Activated CD4-positive, alpha-beta memory T cell treated with anti-CD3 and anti-CD28 coated beads, Interleukin-2, amount 10 ng/mL, durations not matched to agents 7 days and 5 days (primary cell): ENCODE measurements at regions not wholly inside any gene's neighbourhood (a gene's known extent, or its start where the extent isn't known, plus 50 kb on each side); places are given as distances from the start of the nearest gene placed in this dataset.
"Not testable (repeated sequence)": the region's sequence is repeated elsewhere in the genome, so short reads cannot be mapped to it uniquely, and the experiment has no call there.

Experiments
- CTCF ChIA-PET: fragments of 350-600 bp; sonication (Branson Sonifier 250); formaldehyde crosslinking; loops from one replicate; lab custom pipeline; 2021; ENCODE audit warnings: antibody characterized with exemption, inconsistent platforms; lab: Charles Lee
- POLR2A ChIA-PET: fragments of 350-600 bp; sonication (Branson Sonifier 250); formaldehyde crosslinking; loops from one replicate; lab custom pipeline; 2021; ENCODE audit warnings: antibody characterized with exemption; lab: Charles Lee
- DNase-seq: peaks from one replicate; pipeline ENCODE4 v3.0.0-alpha.2; 2020
- H3K27ac Mint-ChIP-seq: one replicate; pipeline ENCODE4 v1.8.0; 2021; ENCODE audit warnings: mild to moderate bottlenecking, mixed read lengths
- H3K27me3 Mint-ChIP-seq: one replicate; pipeline ENCODE4 v1.8.0; 2021; ENCODE audit warnings: mixed read lengths
- H3K36me3 Mint-ChIP-seq: one replicate; pipeline ENCODE4 v1.8.0; 2021; ENCODE audit warnings: low read depth, mixed read lengths
- H3K4me1 Mint-ChIP-seq: one replicate; pipeline ENCODE4 v1.8.0; 2021; ENCODE audit warnings: mixed read lengths
- H3K4me3 Mint-ChIP-seq: one replicate; pipeline ENCODE4 v1.8.0; 2021; ENCODE audit warnings: mild to moderate bottlenecking, mixed read lengths
- H3K9me3 Mint-ChIP-seq: one replicate; pipeline ENCODE4 v1.8.0; 2021; ENCODE audit warnings: mixed read lengths

DNA sequence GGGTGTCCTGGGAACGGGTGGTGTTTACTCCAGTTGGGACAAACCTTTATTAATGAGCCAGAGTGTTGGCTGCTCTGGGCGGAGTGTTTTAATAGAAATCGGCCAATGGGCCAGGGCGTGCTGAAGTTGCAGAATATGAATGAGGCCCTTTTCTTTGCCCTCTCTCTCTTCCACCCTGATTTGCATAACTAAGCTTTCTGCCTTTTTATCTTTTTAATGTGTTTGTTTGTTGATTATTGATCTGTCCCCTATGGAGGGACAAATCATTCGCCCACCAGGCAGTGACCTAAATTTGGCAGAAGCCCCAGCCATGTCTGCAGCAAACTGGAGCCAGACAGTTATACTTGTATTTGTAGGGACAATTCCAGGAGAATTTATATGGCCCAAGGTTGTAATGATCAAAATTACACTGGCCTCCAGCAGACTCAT lies 420.9 kb downstream of the PREX1 start:
- POLR2A ChIA-PET, result no interaction called here
- CTCF ChIA-PET, result no interaction called here
- Mint-ChIP-seq H3K36me3 (no peaks in the 10 kb centered on the region), H3K4me3 (no peak overlapping the region), H3K27ac (no peak overlapping the region), H3K9me3 (no peaks in the 10 kb centered on the region), H3K27me3 (peaks cover 23% of the 10 kb centered on the region), H3K4me1 (no peaks in the 10 kb centered on the region)
- no peak for DNase-seq

DNA sequence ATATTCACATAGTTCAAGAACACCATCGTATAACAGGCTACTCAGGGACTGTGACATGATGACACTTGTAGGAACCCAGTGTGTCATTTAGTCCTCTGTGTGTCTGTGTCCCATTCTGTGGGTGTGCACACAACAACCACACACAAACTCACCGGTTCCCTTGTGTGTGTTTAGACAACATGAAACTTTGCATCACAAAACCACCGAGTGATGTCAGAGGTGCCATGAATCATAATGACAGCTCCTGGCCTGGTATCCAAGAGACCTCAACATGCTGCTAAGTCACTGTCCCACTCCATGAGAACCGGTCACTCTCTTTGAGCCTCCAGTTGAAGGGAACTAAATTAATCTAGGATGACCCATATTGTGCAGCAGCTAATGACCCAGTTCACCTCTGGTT lies 421.3 kb downstream of the PREX1 start:
- no peak overlapping the region for H3K4me3 Mint-ChIP-seq
- CTCF ChIA-PET, result no interaction called here
- no peak overlapping the region for H3K27ac Mint-ChIP-seq
- no peaks in the 10 kb centered on the region for H3K9me3 Mint-ChIP-seq
- DNase-seq, result no peak
- H3K4me1 Mint-ChIP-seq, result no peaks in the 10 kb centered on the region
- no peaks in the 10 kb centered on the region for H3K36me3 Mint-ChIP-seq
- H3K27me3 Mint-ChIP-seq, result peaks cover 21% of the 10 kb centered on the region
- POLR2A ChIA-PET, result no interaction called here

DNA sequence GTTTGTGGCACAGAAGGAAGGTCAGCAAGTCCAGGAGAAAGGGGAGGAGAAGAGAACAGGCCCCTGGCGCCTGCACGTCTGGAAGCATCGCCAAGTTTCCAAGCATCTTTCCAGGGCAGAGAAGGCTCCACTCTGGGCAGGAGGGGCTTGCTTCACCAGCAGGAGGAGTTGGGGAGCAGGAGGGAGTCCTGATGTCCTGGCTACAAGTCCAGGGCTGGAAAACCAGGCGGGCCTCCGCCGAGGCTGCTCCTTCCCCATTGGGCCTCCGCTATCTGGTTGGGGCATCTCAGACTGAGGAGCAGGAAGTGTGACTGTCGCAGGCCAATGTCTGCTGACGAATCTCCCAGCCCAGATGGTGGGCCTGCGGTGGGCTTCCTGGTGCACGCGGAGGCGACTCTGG lies 421.9 kb downstream of the PREX1 start:
- no peaks in the 10 kb centered on the region for H3K9me3 Mint-ChIP-seq
- CTCF ChIA-PET, result no interaction called here

DNA sequence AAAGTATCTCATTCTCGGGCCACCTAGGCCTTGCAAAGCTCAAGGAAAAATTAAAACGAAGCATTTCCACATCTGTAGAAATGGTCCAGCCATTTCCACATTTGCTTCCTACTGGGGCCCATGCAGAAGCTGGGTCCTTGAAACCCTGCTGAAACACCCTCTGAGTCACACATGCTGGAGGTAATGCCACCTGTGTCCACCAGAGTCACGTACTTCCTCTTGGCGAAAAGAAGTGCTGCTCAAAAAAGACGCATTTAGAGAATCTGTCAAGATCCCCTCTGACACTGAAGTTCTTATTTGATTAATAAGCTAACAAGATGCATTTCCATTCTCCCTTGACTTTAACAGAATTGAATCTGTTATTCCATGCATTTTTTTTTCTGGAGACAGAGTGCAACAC lies 423.2 kb downstream of the PREX1 start:
- H3K4me3 Mint-ChIP-seq, result no peak overlapping the region

More for the DNA sequence above, 421.9 kb downstream of the PREX1 start:
- Mint-ChIP-seq H3K36me3 (no peaks in the 10 kb centered on the region), H3K27ac (no peak overlapping the region), H3K27me3 (peaks cover 18% of the 10 kb centered on the region), H3K4me3 (no peak overlapping the region), H3K4me1 (no peaks in the 10 kb centered on the region)
- POLR2A ChIA-PET, result no interaction called here
- DNase-seq, result no peak

DNA sequence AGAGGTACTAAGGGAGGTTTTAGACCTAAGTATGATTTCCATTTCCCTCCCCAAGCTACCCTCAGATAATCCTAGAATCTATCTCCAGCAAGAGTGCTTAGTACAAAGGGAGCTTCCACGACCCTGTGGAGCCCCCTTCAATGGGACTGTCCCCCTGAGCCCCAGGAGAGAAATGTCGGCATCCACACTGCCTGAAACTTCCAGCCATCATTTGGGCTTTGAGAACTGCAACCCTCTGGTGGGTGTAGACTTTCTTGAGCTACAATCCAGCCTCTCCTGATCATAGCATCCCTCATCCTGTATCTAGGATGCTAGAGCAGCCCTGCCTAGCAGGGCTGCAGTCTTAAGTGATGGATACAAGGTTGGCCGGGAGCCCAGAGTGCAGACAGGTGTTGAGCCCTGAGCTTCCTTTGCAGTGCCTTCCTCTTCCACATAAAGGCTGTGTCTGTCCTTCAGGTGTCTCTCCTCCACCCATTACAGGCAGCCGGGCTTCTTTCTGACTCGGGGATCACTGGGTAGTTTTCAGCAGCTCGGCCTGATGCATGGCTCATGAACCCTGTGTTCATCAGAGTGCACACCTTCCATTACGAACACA lies 424.5 kb downstream of the PREX1 start:
- POLR2A ChIA-PET, result no interaction called here
- no peak overlapping the region for H3K4me3 Mint-ChIP-seq
- no peaks in the 10 kb centered on the region for H3K9me3 Mint-ChIP-seq
- CTCF ChIA-PET, result no interaction called here
- no peaks in the 10 kb centered on the region for H3K4me1 Mint-ChIP-seq
- H3K36me3 Mint-ChIP-seq, result no peaks in the 10 kb centered on the region
- no peak overlapping the region for H3K27ac Mint-ChIP-seq
- H3K27me3 Mint-ChIP-seq, result peaks cover 8% of the 10 kb centered on the region
- no peak for DNase-seq

More for the DNA sequence above, 423.2 kb downstream of the PREX1 start:
- CTCF ChIA-PET, result interaction anchor here (0.6 kb wide), 1 partner anchor 501 kb away, joined by 6 read pairs; no protein-coding TSS in a partner anchor
- Mint-ChIP-seq H3K36me3 (no peaks in the 10 kb centered on the region), H3K27me3 (peaks cover 13% of the 10 kb centered on the region), H3K9me3 (no peaks in the 10 kb centered on the region), H3K27ac (no peak overlapping the region), H3K4me1 (no peaks in the 10 kb centered on the region)
- POLR2A ChIA-PET, result no interaction called here
- no peak for DNase-seq

DNA sequence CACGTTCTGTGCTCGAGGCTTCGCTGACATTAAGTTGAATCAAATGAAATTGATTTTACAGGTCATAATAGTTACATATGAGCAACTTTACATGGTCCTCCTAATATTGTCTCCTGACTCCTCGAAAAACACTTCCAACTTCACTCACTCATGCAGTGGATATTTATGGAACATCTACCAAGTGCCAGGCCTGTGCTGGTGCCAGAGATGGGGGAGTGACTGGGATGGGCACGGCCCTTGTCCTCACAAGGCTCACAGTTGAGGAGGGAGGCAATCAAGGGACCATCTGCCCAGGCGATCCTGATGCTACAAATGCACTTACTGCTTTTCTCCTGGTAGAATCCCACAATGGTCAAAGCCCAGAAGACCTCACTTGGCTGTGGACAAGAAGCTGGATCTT lies 426.4 kb downstream of the PREX1 start:
- Mint-ChIP-seq H3K4me1 (no peaks in the 10 kb centered on the region), H3K4me3 (no peak overlapping the region), H3K9me3 (no peaks in the 10 kb centered on the region), H3K36me3 (no peaks in the 10 kb centered on the region), H3K27me3 (peaks cover 5% of the 10 kb centered on the region), H3K27ac (no peak overlapping the region)
- CTCF ChIA-PET, result no interaction called here
- POLR2A ChIA-PET, result no interaction called here
- DNase-seq, result no peak

DNA sequence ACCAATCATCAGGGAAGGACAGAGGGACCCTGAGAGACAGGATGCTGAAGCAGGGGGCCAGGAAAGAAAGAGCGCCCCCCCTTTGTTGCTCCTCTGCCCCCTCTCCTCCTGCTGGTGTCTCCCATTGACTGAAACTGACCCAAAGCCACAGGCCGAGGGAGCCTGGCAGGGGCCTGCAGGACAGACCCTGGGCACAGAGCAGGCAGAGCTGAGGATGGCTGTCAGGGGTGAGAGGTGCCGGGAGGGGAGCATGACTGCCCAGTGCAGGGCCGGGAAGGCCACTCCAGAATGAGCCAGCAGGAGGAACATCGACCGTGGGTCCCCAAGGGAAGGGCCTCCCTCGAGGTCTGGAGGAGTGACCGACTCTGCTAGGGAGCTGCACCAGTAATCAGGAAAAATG lies 427.8 kb downstream of the PREX1 start:
- CTCF ChIA-PET, result no interaction called here

DNA sequence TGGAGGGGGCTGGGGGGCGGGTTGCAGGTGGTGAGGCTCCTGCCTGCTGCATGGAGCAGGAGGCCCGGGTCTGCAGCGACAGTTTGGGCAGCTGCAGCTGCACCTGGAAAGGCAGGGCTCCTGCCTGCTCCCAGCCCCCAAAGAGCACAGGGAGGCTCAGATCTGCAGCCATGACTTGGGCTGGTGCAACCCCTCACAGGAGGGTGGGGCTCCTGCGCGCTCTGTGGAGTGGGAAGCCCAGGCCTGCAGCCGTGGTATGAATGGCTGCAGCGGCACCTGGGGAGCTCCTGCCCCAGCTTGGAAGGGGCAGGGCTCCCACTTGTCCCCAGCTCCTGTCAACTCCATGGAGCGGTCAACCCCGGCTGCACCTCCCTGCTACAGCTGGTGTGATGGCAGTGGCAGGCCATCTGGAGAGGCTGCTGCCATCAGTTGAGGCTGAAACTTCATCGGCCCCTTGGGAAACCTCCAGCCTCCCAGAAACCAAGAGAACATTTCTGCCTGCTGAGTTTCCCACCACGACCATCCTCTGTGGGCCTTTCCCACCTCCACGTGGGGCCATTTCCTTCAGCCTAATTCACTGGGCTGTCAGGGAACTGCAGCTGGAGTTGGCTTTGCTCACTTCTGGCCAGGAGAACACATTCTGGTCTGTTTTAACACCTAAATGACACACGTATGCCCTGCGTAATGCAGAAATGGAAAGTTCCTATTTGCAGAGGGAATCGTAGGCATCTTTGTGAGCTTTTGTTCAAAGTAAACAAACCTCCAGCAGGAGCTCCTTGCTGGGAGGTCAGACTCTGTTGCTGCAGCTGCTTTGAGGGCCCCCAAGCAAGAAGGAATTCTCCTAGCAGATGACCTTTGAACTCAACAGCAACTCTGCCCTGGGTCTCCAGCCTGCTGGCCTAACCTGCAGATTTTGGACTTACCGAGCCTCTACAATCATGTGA lies 429.0 kb downstream of the PREX1 start:
- Mint-ChIP-seq H3K4me1 (no peaks in the 10 kb centered on the region), H3K9me3 (peaks cover under 1% of the 10 kb centered on the region), H3K36me3 (no peaks in the 10 kb centered on the region), H3K27me3 (peaks cover 13% of the 10 kb centered on the region), H3K27ac (no peak overlapping the region), H3K4me3 (no peak overlapping the region)
- no peak for DNase-seq
- ChIA-PET POLR2A (no interaction called here), CTCF (no interaction called here)

More for the DNA sequence above, 427.8 kb downstream of the PREX1 start:
- Mint-ChIP-seq H3K27me3 (peaks cover 8% of the 10 kb centered on the region), H3K27ac (no peak overlapping the region), H3K4me3 (no peak overlapping the region), H3K36me3 (no peaks in the 10 kb centered on the region), H3K4me1 (no peaks in the 10 kb centered on the region), H3K9me3 (no peaks in the 10 kb centered on the region)
- no peak for DNase-seq
- POLR2A ChIA-PET, result no interaction called here

DNA sequence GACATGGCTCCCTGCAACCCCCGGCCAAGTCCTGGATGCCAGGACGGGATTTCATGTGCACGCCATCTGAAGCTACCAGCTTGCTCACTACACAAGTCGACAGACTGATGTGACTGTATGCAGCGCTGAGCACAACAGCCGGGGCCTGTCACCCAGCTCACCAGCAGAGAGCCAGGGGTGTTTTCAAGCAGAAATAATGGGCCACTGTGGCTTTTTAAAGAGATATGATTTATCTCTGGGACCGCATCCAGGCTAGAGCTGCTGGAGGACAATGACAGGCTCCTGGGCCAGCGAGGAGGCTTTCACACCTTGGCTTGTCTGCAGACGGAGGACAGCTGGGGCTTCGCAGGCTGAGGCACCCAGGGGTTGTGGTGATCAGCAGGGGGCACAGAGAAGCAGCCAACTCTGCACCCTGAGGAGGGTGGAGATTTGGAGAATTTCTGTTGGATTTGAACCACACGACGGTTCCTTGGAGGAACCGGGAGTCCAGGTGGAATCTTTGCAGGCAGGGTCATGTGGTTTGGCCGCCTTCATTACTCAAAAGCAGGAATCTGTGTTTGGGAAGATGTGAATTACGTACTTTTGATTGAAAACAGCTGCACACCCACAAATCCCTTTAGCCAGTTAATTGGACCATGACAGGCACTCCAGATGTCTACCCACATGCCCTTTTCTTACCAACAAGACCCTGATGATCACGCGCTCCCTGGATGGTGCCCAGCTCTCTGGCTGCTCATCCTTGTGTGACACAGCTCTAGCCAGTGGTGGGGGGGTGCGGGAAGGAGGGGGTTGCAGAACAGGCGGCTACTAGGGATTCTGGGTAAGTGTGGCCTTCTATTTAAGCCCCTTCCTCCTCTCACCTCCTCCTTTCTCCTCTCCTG lies 430.6 kb downstream of the PREX1 start:
- H3K36me3 Mint-ChIP-seq, H3K4me1 Mint-ChIP-seq, POLR2A ChIA-PET, DNase-seq, H3K9me3 Mint-ChIP-seq, CTCF ChIA-PET, H3K27ac Mint-ChIP-seq, H3K4me3 Mint-ChIP-seq: not testable (repeated sequence)
- H3K27me3 Mint-ChIP-seq, result peaks cover 11% of the 10 kb centered on the region

DNA sequence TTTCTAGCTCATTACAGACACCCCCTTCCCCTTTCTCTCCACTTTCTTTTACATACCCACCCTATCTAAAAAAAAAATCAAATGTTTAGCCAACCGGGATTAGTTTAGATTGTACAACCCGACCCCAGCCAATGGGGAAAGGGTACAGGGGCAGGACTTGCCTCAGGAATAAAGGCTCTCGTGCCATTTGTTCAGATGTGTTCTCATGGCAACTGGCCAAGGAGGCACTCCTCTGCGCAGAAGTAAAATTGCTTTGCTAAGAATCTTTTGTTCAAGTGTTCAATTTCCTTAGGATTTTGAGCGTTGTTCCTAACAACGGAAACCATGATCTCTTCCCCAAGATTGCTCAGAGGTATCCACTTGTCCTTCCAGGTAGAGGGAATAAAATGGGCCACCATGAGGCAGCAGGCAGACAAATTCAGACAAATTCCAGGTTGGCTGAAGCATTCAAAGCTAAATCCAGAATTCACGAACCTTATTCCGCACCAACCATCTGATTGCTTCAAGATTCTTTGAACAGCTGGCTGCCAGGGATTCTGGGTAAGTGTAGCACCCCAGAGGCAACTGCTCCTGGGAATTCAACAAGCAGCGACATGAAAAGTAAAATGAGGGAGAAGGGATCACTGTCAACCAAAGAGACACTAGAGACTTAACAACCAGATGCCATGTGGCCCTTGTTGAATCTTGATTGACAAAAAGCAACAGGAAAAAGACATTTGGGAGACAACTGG lies 431.8 kb downstream of the PREX1 start:
- Mint-ChIP-seq H3K4me1 (no peaks in the 10 kb centered on the region), H3K4me3 (no peak overlapping the region), H3K9me3 (peaks cover 11% of the 10 kb centered on the region), H3K27ac (no peak overlapping the region), H3K27me3 (peaks cover 11% of the 10 kb centered on the region), H3K36me3 (no peaks in the 10 kb centered on the region)
- no peak for DNase-seq
- CTCF ChIA-PET, result no interaction called here
- POLR2A ChIA-PET, result no interaction called here

DNA sequence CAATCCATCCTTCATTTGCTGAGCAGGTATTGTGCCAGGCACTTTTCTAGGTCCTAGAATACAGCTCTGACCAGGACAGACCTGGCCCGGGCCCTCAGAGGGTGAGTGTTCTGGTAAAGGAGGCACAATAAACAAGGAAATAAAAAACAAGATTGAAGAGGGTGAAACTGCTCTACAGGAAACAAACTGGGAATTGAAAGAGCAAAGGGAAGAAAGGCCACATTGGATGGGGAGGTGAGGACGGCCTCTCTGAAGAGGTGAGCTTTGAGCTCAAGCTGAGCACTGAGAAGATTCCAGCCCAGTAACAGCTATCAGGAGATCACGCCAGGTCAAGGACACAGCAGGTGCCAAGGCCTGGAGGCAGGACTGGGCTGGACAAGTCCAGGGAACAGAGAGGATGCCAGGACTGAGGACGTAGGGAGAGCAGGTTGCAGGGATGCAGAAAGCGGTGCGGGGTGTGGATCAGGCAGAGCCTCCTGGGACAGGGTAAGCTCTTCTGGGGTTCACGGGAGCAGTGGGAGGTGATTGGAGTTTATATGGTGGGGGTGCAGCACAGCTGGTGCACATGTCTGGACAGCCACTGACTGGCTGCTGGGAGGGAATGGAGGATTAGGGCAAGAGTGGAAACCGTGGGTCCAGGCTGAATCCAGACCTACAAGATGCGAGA lies 433.3 kb downstream of the PREX1 start:
- no peak for DNase-seq
- POLR2A ChIA-PET, result no interaction called here
- no peak overlapping the region for H3K4me3 Mint-ChIP-seq
- peaks cover 11% of the 10 kb centered on the region for H3K27me3 Mint-ChIP-seq
- H3K36me3 Mint-ChIP-seq, result no peaks in the 10 kb centered on the region
- CTCF ChIA-PET, result no interaction called here
- H3K4me1 Mint-ChIP-seq, result no peaks in the 10 kb centered on the region
- peaks cover 11% of the 10 kb centered on the region for H3K9me3 Mint-ChIP-seq
- H3K27ac Mint-ChIP-seq, result no peak overlapping the region

DNA sequence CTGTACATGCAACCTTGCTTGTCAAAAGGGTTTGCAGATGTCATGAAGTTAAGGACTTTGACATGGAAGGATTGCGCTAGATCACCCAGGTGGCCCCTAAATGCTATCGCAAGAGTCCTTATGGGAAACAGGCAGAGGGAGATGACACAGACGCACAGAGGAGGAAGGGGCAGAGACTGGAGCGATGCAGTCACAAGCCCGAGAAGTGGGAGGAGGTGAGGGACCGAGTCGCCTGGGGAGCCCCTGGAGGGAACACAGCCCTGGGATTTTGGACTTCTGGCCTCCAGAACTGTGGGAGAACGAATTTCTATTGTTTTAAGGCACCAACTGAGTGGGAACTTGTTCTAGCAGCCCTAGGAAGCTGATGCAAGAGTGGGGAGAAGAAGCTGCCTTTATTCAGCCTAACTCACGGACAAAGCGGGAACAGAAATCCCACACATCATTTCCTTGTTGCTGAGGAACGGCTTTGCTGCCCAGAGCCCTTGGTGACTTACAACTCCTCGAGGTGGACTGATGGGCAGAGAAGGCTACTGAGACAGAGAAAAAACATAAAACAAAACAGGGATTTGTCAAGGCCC lies 434.0 kb downstream of the PREX1 start:
- Mint-ChIP-seq H3K36me3 (no peaks in the 10 kb centered on the region), H3K4me3 (no peak overlapping the region), H3K4me1 (no peaks in the 10 kb centered on the region), H3K9me3 (peaks cover 11% of the 10 kb centered on the region), H3K27me3 (peaks cover 11% of the 10 kb centered on the region), H3K27ac (no peak overlapping the region)
- DNase-seq, result no peak
- CTCF ChIA-PET, result no interaction called here
- POLR2A ChIA-PET, result no interaction called here
